Esophagus squamous epithelium (tissue), 5 donors: ENCODE measurements at regions not wholly inside any gene's neighbourhood (a gene's known extent, or its start where the extent isn't known, plus 50 kb on each side); places are given as distances from the start of the nearest gene placed in this dataset.

Source experiments
- DNase-seq: peaks from one replicate; lab custom pipeline; 2025; lab: John Stamatoyannopoulos, UW
- H3K27ac ChIP-seq, 4 donors: fragments of 200-600 bp; sonication (generic); one replicate each; pipeline ENCODE4 v1.5.1; 2016 to 2019; ENCODE audit warnings: mild to moderate bottlenecking in 1 of 4
- H3K27me3 ChIP-seq, 4 donors: fragments of 200-600 bp; sonication (generic); 1 replicate in 3 of 4; 2 replicates in 1 of 4; pipeline versions ENCODE4 v1.5.1 to v1.6.0; 2017 to 2021; ENCODE audit warnings: antibody characterized with exemption in 1 of 4
- H3K36me3 ChIP-seq, 3 donors: fragments of 200-600 bp; sonication (generic); one replicate each; pipeline ENCODE4 v1.5.1; 2016 to 2019
- H3K4me1 ChIP-seq, 3 donors: fragments of 200-600 bp; sonication (generic); one replicate each; pipeline ENCODE4 v1.5.1; 2017 to 2019
- H3K4me3 ChIP-seq, 4 donors: fragments of 200-600 bp; sonication (generic); 1 replicate in 3 of 4; 2 replicates in 1 of 4; pipeline ENCODE4 v1.5.1; 2016 to 2019; ENCODE audit warnings: mild to moderate bottlenecking in 2 of 4, moderate library complexity in 1 of 4
- H3K9me3 ChIP-seq, 3 donors: fragments of 200-600 bp; sonication (generic); one replicate each; pipeline ENCODE4 v1.5.1; 2016 to 2019
- POLR2A ChIP-seq, 4 donors: fragments of 450-650 bp; IDR thresholded peaks; one replicate each; pipeline ENCODE4 v1.6.1; 2017; ENCODE audit warnings: antibody characterized with exemption in 4 of 4, mild to moderate bottlenecking in 4 of 4, moderate library complexity in 3 of 4
- WGBS, 2 donors: methylation state at CpG; one replicate each; pipeline ENCODE4 v1.1.5; 2018; 5-methylcytosine and 5-hydroxymethylcytosine counted together
- intact Hi-C: fragments of 100-400 bp; cut with DNase I; formaldehyde crosslinking; loops from one replicate; pipeline ENCODE4 v1.15.0; 2022
- TF ChIP-seq, protein P1 (sequence below), 6 experiments: fragments of 450-650 bp in 4 of 6; fragments of 200-600 bp in 2 of 6; sonication (generic) in 2 of 6; IDR thresholded peaks; one replicate each; pipeline ENCODE4 v1.5.1; 2016 to 2019; ENCODE audit warnings: antibody characterized with exemption in 6 of 6, mild to moderate bottlenecking in 4 of 6, moderate library complexity in 4 of 6
- donor health status: DM: yes; HTN: yes; CAD: no.

DNA sequence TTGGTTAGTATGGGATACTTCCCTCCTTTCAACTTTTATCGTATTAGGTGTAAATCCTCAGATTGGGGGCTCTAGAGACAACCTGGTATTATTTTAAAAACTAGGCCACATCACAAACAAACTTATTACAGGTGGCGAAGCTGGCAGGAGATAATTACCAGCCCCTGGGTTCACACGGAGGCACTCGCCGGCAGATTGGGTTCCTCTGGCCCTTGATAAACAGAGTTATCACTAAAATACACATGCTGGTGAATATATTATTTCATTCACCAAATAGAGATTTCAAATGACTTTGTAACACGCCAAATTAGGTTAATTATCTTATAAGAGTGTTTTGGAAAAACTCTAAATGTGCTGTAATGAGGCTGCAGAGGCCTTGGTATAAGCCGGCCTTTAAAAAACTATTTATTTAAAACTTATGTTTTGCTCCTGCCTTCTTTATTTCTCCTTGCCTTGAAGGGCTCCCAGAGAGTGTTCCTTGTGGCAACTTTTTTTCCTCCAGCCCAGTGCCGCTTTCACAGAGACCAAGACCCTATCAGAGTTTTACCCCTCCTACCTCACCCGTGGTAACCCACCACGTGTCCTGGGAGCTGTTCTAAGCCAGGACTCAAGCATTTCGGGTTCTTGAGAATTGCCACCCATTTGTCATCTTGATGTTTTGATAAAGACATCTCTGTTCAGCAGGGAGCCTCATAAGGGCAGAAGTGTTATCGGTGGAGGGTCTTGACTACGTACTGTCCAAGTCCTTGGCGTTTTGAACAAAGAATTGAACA lies 468.6 kb upstream of the CFAP20DC start:
- DNase-seq, result no peak
- H3K4me1 ChIP-seq, result no peaks in the 10 kb centered on the region
- intact Hi-C loops, result no loop called here
- H3K4me3 ChIP-seq, result no peak overlapping the region
- H3K27me3 ChIP-seq, result no peaks in the 10 kb centered on the region
- TF ChIP-seq POLR2A (IDR thresholded peaks at IDR 0.05), result no peak
- TF ChIP-seq, protein P1, sequence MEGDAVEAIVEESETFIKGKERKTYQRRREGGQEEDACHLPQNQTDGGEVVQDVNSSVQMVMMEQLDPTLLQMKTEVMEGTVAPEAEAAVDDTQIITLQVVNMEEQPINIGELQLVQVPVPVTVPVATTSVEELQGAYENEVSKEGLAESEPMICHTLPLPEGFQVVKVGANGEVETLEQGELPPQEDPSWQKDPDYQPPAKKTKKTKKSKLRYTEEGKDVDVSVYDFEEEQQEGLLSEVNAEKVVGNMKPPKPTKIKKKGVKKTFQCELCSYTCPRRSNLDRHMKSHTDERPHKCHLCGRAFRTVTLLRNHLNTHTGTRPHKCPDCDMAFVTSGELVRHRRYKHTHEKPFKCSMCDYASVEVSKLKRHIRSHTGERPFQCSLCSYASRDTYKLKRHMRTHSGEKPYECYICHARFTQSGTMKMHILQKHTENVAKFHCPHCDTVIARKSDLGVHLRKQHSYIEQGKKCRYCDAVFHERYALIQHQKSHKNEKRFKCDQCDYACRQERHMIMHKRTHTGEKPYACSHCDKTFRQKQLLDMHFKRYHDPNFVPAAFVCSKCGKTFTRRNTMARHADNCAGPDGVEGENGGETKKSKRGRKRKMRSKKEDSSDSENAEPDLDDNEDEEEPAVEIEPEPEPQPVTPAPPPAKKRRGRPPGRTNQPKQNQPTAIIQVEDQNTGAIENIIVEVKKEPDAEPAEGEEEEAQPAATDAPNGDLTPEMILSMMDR (IDR thresholded peaks at IDR 0.05), result no peak
- H3K36me3 ChIP-seq, result no peaks in the 10 kb centered on the region
- H3K9me3 ChIP-seq, result no peaks in the 10 kb centered on the region
- WGBS, 2 donors, result 91 to 94% methylated on average over 14 of the region's 14 CpGs
- no peak overlapping the region for H3K27ac ChIP-seq

DNA sequence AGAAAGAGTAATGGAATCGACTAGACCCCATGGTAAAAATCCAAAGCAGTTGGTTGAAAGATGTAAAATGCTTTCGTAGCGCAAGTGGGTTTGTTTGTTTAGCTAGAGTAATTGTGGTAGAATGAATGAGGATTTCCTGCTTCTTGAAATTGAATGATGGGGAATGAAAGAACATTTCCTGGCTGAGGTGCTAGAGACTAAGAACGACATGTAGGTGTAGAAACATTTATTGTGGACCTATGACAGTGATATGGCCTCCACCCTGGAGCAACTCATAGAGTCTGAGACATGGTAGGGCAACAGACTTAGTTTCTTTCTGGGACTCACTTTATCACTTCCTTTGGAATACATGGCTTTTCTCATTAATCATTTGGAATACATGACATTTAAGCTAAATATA lies 467.6 kb upstream of the CFAP20DC start:
- TF ChIP-seq, protein P1 (IDR thresholded peaks at IDR 0.05), result no peak
- no peak for TF ChIP-seq POLR2A (IDR thresholded peaks at IDR 0.05)
- Histone ChIP-seq H3K4me1 (no peaks in the 10 kb centered on the region), H3K4me3 (no peak overlapping the region), H3K27ac (no peak overlapping the region), H3K36me3 (no peaks in the 10 kb centered on the region), H3K27me3 (no peaks in the 10 kb centered on the region), H3K9me3 (no peaks in the 10 kb centered on the region)
- intact Hi-C loops, result no loop called here
- WGBS, 2 donors, result 43 to 57% methylated on average over 4 of the region's 4 CpGs
- no peak for DNase-seq

DNA sequence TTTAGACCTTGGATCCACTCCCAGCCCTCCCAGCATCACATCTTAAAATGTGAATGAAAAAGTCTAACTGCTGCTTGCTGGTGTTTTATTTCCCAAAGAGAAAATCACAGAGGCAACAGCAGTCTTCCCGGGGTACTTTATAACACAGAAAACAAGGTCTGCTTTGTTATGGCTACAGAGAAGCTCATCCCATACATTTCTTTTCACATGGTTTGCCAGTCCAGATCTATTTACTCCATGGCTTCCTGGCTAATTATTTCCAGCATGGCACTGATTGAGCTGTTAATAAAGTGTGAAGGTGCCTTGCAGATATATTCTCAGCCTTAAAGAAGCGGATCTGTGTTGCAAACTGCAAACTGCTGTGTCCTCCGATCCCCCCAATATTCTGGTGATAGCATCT lies 466.1 kb upstream of the CFAP20DC start:
- Histone ChIP-seq H3K4me1 (no peaks in the 10 kb centered on the region), H3K36me3 (no peaks in the 10 kb centered on the region), H3K27ac (no peak overlapping the region), H3K27me3 (no peaks in the 10 kb centered on the region), H3K4me3 (no peak overlapping the region), H3K9me3 (no peaks in the 10 kb centered on the region)
- 76 to 84% methylated on average over 3 of the region's 3 CpGs for WGBS, 2 donors
- intact Hi-C loops, result no loop called here
- no peak for DNase-seq
- TF ChIP-seq, protein P1 (IDR thresholded peaks at IDR 0.05), result no peak
- TF ChIP-seq POLR2A (IDR thresholded peaks at IDR 0.05), result no peak

DNA sequence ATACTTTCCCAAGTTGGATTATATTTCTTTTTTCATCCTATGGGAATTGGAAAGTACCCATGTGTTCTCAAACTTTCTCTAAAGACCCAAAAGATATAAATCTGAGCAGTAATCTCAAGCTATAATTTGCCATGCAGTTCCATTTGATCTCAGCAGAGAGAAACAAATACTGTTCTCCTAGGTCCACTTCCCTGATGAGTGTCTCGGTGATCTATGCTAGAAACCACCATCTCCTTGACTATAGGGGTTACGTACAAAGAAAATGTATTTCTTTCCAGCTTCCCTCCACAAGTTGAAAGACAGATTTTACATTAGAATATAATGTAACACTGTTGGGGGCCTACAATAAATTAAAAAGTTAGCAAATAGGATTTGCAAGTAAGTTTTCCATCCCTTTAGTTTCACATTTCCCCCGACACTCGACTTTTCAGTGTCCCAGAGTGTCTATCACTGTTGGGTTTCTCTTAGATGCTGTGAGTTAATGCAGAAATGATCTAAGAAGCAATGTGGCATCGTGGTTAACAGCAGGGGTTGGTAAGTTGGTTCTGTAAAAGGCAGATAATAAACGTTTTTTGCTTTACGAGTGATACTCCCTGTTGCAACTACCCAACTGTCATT lies 465.1 kb upstream of the CFAP20DC start:
- TF ChIP-seq, protein P1 (IDR thresholded peaks at IDR 0.05), result no peak
- no peak for TF ChIP-seq POLR2A (IDR thresholded peaks at IDR 0.05)
- intact Hi-C loops, result no loop called here
- WGBS, 2 donors, result 68 to 77% methylated on average over 7 of the region's 7 CpGs

DNA sequence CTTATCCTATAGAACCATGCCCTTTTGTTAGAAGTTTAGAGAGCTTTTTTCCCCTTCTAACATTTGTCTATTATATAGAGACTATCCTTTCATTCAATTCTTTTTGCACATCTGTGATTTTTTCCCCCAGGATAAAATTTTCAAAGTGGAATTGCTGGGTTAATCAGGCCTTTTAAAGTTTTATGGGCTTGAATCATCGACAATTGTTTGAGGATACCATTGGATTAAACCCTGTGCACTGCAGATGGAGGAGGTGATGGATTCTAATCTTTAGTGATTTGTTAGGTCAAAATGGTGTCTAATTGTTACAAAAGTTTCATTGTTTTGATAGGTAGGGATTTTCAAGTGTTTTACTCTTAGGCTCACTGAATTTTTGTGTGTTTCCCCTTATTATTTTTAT lies 463.7 kb upstream of the CFAP20DC start:
- no peaks in the 10 kb centered on the region for H3K27me3 ChIP-seq
- H3K9me3 ChIP-seq, result no peaks in the 10 kb centered on the region
- no peak overlapping the region for H3K27ac ChIP-seq
- no peaks in the 10 kb centered on the region for H3K4me1 ChIP-seq
- DNase-seq, result no peak
- no peak for TF ChIP-seq POLR2A (IDR thresholded peaks at IDR 0.05)
- TF ChIP-seq, protein P1 (IDR thresholded peaks at IDR 0.05), result no peak
- H3K4me3 ChIP-seq, result no peak overlapping the region
- intact Hi-C loops, result no loop called here
- H3K36me3 ChIP-seq, result no peaks in the 10 kb centered on the region
- WGBS, 2 donors, result 86 to 87% methylated on average over 1 of the region's 1 CpG

More for the DNA sequence above, 465.1 kb upstream of the CFAP20DC start:
- H3K27me3 ChIP-seq, result no peaks in the 10 kb centered on the region
- H3K36me3 ChIP-seq, result no peaks in the 10 kb centered on the region
- no peak overlapping the region for H3K4me3 ChIP-seq
- H3K27ac ChIP-seq, result no peak overlapping the region
- no peaks in the 10 kb centered on the region for H3K9me3 ChIP-seq
- DNase-seq, result no peak
- no peaks in the 10 kb centered on the region for H3K4me1 ChIP-seq
